NCI-H446 (cell line): ENCODE measurements at regions not wholly inside any gene's neighbourhood (a gene's known extent, or its start where the extent isn't known, plus 50 kb on each side); places are given as distances from the start of the nearest gene placed in this dataset.

Experiments
- DNase-seq, 2 experiments: peaks; one replicate each; lab custom pipeline; 2025; lab: John Stamatoyannopoulos, UW

DNA sequence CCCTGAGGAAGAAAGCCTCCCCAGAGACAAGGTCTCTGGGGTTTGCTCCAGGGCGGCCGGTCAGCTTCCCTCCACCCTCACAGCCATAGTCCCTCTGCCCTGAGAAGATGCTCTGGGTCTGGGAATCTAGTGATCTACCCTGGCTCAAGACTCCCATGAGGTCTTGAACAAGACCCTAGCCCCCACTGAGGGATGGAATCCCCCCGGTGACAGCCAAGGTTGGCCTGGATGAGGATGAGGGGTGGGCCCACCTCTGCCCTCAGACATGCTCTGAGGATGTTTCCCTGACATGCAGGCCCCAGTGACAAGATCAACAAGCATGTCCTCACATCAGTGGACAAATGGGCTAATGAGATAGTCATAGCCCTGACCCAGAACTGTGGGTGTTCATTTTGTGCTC, 138.6 kb downstream of the C5orf15 start:
- no peak for DNase-seq

GRCh38 chr5:133828722-133829121, 139.7 kb downstream of the C5orf15 start:
- DNase-seq = no peak

- no peak for DNase-seq
Measured at GRCh38 chr5:133827830-133828229, 140.6 kb downstream of the C5orf15 start.

- DNase-seq = peak in 1 of 2 experiments; percentile 38
Measured at GRCh38 chr5:133827011-133827410, 141.4 kb downstream of the C5orf15 start.

DNA sequence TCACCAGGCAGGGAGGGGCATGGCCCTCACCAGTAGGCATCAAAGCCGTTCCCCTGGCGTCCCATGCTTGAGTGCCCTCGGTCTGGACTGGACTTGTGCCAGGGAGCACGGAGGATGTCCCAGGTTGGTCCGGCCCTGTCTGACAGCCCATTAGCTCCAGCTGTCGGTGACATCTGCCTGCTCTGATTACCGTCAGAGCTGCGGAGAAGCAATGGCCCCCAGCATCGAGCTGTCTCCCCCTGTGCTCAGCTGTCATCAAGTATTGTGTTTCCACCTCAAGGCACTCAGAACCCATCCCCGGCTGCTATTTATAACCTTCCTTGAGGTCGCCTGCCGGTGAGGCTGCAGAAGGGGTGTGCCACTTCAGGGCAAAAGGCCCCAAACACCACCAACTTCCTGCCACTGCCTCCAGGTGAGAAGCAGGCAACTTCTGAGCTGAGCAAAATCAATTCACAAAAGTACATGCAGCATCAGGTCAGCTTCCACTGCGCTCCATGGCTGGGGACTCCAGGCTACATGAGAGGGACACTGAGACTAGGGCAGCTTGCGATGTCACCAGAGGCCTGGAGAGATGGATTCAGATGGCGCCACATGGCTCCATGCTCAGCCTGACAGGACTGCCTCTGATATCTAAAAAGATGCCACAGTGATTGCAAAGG, 142.7 kb downstream of the C5orf15 start:
- DNase-seq = peak; percentile 39 to 75

DNA sequence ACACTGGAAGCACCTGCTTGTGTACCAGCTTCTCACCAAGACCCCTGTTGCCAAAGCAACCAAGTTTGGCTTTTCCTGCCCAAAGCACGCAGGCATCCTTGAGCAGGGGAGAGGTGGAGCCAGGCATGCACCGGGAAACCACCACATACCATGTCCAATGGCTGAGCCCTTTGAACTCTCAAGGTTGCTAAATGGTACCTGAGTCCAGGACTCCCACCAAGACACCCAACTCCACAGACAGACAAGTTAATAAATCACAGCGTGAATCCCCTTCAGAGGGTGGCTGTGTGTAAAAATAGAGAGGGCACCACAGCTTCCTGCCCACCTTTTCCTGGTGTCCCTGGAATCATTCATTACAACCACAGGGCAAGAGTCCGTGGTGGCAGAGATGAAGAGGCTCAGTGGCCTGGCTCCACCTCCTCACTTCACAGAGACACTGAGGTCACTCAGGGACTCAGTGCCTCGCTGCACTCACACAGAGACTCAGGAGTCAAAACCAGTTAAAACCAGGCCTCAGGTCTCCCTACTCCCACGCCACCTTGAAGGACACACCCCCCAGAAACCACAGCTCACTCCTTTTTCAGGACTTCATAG, 143.7 kb downstream of the C5orf15 start:
- DNase-seq = no peak

- no peak for DNase-seq
Measured at GRCh38 chr5:133821889-133822288, 146.5 kb downstream of the C5orf15 start.

GRCh38 chr5:133821311-133821741, 147.1 kb downstream of the C5orf15 start:
- DNase-seq = no peak

- no peak for DNase-seq
Measured at GRCh38 chr5:133820507-133820906, 147.9 kb downstream of the C5orf15 start.

- DNase-seq = no peak
Measured at GRCh38 chr5:133819977-133820471, 148.4 kb downstream of the C5orf15 start.

- DNase-seq = no peak
Measured at GRCh38 chr5:133818869-133819600, 149.4 kb downstream of the C5orf15 start.

- DNase-seq = peak in 1 of 2 experiments; percentile 51
Measured at GRCh38 chr5:133818031-133818431, 150.4 kb downstream of the C5orf15 start.

GRCh38 chr5:133817456-133817855, 151.0 kb downstream of the C5orf15 start:
- DNase-seq = peak in 1 of 2 experiments; percentile 27

- no peak for DNase-seq
Measured at GRCh38 chr5:133816791-133817190, 151.6 kb downstream of the C5orf15 start.

- DNase-seq = no peak
Measured at GRCh38 chr5:133814152-133814551, 154.3 kb downstream of the C5orf15 start.

- no peak for DNase-seq
Measured at GRCh38 chr5:133811168-133811567, 157.3 kb downstream of the C5orf15 start.

GRCh38 chr5:133809801-133810200, 158.6 kb downstream of the C5orf15 start:
- DNase-seq = no peak

- no peak for DNase-seq
Measured at GRCh38 chr5:133807348-133807747, 161.1 kb downstream of the C5orf15 start.

DNA sequence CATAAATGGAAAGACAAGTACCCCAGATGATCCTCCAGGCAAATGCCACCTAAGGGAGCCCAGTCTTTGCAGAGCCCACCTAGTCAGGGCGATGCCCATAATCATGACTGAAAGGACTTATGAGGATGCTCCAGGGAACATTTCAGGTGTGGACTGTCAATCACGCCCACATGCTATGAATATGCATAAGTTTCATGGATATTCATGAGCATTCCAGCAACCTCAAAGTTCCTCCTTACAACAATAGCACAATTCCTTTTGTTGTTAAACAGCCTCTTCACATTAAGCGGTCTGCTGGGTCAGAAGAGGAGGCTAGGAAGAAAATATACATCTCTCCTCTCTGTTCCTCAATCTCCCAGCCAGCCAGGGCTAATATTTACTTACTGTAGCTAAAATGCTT, 161.6 kb downstream of the C5orf15 start:
- no peak for DNase-seq

- DNase-seq = no peak
Measured at GRCh38 chr5:133801955-133802751, 166.3 kb downstream of the C5orf15 start.

DNA sequence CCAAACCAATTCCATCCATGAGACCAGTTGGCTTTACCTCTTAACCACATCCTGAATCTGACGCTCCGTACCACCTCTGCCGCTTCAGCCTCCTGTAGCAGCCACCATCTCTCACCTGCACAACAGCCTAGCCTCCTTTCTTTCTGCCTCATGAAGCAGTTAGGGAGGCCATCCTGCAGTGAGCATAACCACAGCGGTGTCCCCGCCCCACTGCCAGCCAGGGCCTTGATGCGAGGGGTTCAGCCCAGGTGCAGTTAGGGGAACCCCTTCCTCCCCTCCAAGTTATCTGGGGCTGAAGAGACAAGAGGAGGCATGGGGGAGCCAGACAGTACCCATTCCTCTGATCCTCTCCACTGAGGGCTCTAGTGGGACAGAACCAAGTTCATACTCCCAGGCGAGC, 167.0 kb downstream of the C5orf15 start:
- DNase-seq = no peak

DNA sequence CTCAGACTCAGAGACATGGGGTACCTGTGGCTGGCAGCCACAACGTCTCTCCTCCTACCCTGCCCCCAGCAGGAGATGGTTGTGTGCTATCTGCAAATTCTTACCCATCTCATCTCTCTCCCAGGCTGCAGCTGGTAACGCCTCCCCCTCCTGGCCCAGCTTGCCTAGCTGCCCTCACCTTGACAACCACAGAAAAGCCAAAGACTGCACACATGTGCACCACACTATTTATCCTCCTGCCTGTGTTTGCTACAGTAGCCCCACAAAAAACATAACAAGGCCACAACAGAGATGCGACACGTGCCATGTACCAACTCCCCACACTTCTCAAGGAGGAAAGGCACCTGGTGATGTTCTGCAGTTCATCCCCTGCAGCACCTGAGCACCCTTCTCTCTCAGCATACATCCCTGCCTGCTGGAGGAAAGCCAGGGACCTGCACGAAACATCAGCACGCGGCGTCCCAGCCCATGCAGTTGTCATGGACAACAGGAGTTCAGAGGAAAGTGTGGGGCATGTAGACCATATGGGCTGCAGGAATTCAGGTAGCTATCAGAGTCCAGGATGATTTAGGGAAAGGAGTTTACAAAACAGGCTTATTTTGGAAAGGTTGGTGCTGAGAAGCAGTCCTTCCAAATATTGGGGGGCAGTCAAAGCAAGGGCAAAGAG, 168.7 kb downstream of the C5orf15 start:
- DNase-seq = no peak
